H9 (cell line): ENCODE measurements at regions not wholly inside any gene's neighbourhood (a gene's known extent, or its start where the extent isn't known, plus 50 kb on each side); places are given as distances from the start of the nearest gene placed in this dataset.
"Not testable (repeated sequence)": the region's sequence is repeated elsewhere in the genome, so short reads cannot be mapped to it uniquely, and the experiment has no call there.

ENCODE experiments used
- DNase-seq: peaks from one replicate; pipeline ENCODE4 v3.0.0-alpha.2; 2017
- H2AFZ ChIP-seq: one replicate; pipeline ENCODE4 v1.6.1; 2013; ENCODE audit warnings: mild to moderate bottlenecking, low read length, control low read depth, moderate library complexity
- H2AK5ac ChIP-seq: 2 replicates; pipeline ENCODE4 v1.6.1; 2013; ENCODE audit warnings: low read length, control low read depth, mixed read lengths; ENCODE audit not compliant: insufficient read length
- H2BK120ac ChIP-seq: one replicate; pipeline ENCODE4 v1.6.1; 2013; ENCODE audit warnings: low read depth, mild to moderate bottlenecking, low read length, control low read depth, inconsistent platforms; ENCODE audit not compliant: poor library complexity, severe bottlenecking
- H2BK12ac ChIP-seq: 2 replicates; pipeline ENCODE4 v1.6.1; 2013; ENCODE audit warnings: low read length, control low read depth, mixed read lengths, low read depth; ENCODE audit not compliant: insufficient read length
- H2BK15ac ChIP-seq: 2 replicates; pipeline ENCODE4 v1.6.1; 2013; ENCODE audit warnings: low read depth, low read length, control low read depth
- H2BK20ac ChIP-seq: one replicate; pipeline ENCODE4 v1.6.1; 2013; ENCODE audit warnings: low read depth, mild to moderate bottlenecking, low read length, control low read depth, inconsistent platforms; ENCODE audit not compliant: poor library complexity, severe bottlenecking
- H2BK5ac ChIP-seq: 2 replicates; pipeline ENCODE4 v1.6.1; 2013; ENCODE audit warnings: low read length, control low read depth, mixed read lengths; ENCODE audit not compliant: insufficient read length
- H3K14ac ChIP-seq: 2 replicates; pipeline ENCODE4 v1.6.1; 2013; ENCODE audit warnings: low read length, control low read depth; ENCODE audit not compliant: insufficient read depth
- H3K18ac ChIP-seq: 2 replicates; pipeline ENCODE4 v1.6.1; 2013; ENCODE audit warnings: low read depth, mild to moderate bottlenecking, mixed read lengths, low read length, control low read depth; ENCODE audit not compliant: insufficient read length
- H3K23ac ChIP-seq: 2 replicates; pipeline ENCODE4 v1.6.1; 2013; ENCODE audit warnings: low read length, control low read depth, mixed read lengths, low read depth; ENCODE audit not compliant: insufficient read length
- H3K23me2 ChIP-seq: 2 replicates; pipeline ENCODE4 v1.6.1; 2013; ENCODE audit warnings: low read depth, mild to moderate bottlenecking, mixed read lengths, low read length, control low read depth; ENCODE audit not compliant: insufficient read length, poor library complexity, severe bottlenecking
- H3K27ac ChIP-seq: 2 replicates; pipeline ENCODE4 v1.5.1; 2013; ENCODE audit warnings: low read length, control low read depth, mixed read lengths, low read depth; ENCODE audit not compliant: insufficient read length
- H3K27me3 ChIP-seq: 2 replicates; pipeline ENCODE4 v1.6.1; 2013; ENCODE audit warnings: low read length, control low read depth, inconsistent platforms; ENCODE audit not compliant: insufficient read depth
- H3K4ac ChIP-seq: 2 replicates; pipeline ENCODE4 v1.6.1; 2013; ENCODE audit warnings: low read depth, mild to moderate bottlenecking, control low read depth, inconsistent platforms, low read length, moderate library complexity
- H3K4me1 ChIP-seq: 2 replicates; pipeline ENCODE4 v1.6.1; 2013; ENCODE audit warnings: low read length, control low read depth, inconsistent platforms; ENCODE audit not compliant: insufficient read depth
- H3K4me2 ChIP-seq: 2 replicates; pipeline ENCODE4 v1.6.1; 2013; ENCODE audit warnings: low read length, control low read depth, mixed read lengths; ENCODE audit not compliant: insufficient read length, insufficient read depth
- H3K56ac ChIP-seq: 2 replicates; pipeline ENCODE4 v1.6.1; 2013; ENCODE audit warnings: low read depth, mild to moderate bottlenecking, mixed read lengths, low read length, control low read depth; ENCODE audit not compliant: insufficient read length
- H3K79me1 ChIP-seq: 2 replicates; pipeline ENCODE4 v1.6.1; 2013; ENCODE audit warnings: low read depth, mild to moderate bottlenecking, moderate library complexity, low read length, control low read depth, inconsistent platforms; ENCODE audit not compliant: insufficient read depth, poor library complexity, severe bottlenecking
- H3K79me2 ChIP-seq: 2 replicates; pipeline ENCODE4 v1.6.1; 2013; ENCODE audit warnings: low read length, control low read depth, inconsistent platforms; ENCODE audit not compliant: insufficient read depth
- H3K9ac ChIP-seq: 2 replicates; pipeline ENCODE4 v1.6.1; 2013; ENCODE audit warnings: low read length, control low read depth, mixed read lengths; ENCODE audit not compliant: insufficient read length; ENCODE audit errors: extremely low read depth
- H3K9me3 ChIP-seq: one replicate; pipeline ENCODE4 v1.6.1; 2013; ENCODE audit warnings: low read depth, low read length, inconsistent platforms; ENCODE audit not compliant: control insufficient read depth
- H3T11ph ChIP-seq: one replicate; pipeline ENCODE4 v1.6.1; 2013; ENCODE audit warnings: mild to moderate bottlenecking, low read length, control low read depth, inconsistent platforms
- H4K20me1 ChIP-seq: one replicate; pipeline ENCODE4 v1.6.1; 2013; ENCODE audit not compliant: control insufficient read depth, insufficient read length, insufficient read depth
- H4K5ac ChIP-seq: 2 replicates; pipeline ENCODE4 v1.6.1; 2013; ENCODE audit warnings: low read depth, mild to moderate bottlenecking, mixed read lengths, low read length, control low read depth; ENCODE audit not compliant: insufficient read length
- H4K8ac ChIP-seq: replicated peaks from 2 replicates; pipeline ENCODE4 v1.6.1; 2013; ENCODE audit warnings: low read length, control low read depth, mixed read lengths, low read depth; ENCODE audit not compliant: insufficient read length
- H4K91ac ChIP-seq: 2 replicates; pipeline ENCODE4 v1.6.1; 2013; ENCODE audit warnings: low read depth, mild to moderate bottlenecking, moderate library complexity, mixed read lengths, low read length, control low read depth; ENCODE audit not compliant: insufficient read length
- H3K27ac Mint-ChIP-seq, 3 experiments: 2 replicates in 2 of 3; 3 replicates in 1 of 3; pipeline ENCODE4 v1.8.0; 2020 to 2021; ENCODE audit warnings: mixed read lengths in 3 of 3, mild to moderate bottlenecking in 1 of 3, moderate library complexity in 1 of 3
- H3K27me3 Mint-ChIP-seq: 2 replicates; pipeline ENCODE4 v1.8.0; 2021; ENCODE audit warnings: low read depth, mild to moderate bottlenecking, moderate library complexity, mixed read lengths
- H3K36me3 Mint-ChIP-seq, 3 experiments: 2 replicates in 2 of 3; 3 replicates in 1 of 3; pipeline ENCODE4 v1.8.0; 2020 to 2021; ENCODE audit warnings: low read depth in 3 of 3, mixed read lengths in 3 of 3; ENCODE audit not compliant: insufficient read depth in 1 of 3
- H3K4me1 Mint-ChIP-seq, 2 experiments: 2 replicates each; pipeline ENCODE4 v1.8.0; 2020; ENCODE audit warnings: mixed read lengths in 2 of 2
- H3K4me3 Mint-ChIP-seq, 2 experiments: 2 replicates in 1 of 2; 3 replicates in 1 of 2; pipeline ENCODE4 v1.8.0; 2020 to 2021; ENCODE audit warnings: mild to moderate bottlenecking in 2 of 2, mixed read lengths in 2 of 2, moderate library complexity in 1 of 2
- H3K9me3 Mint-ChIP-seq, 2 experiments: 2 replicates in 1 of 2; 3 replicates in 1 of 2; pipeline ENCODE4 v1.8.0; 2020; ENCODE audit warnings: mild to moderate bottlenecking in 2 of 2, mixed read lengths in 2 of 2, moderate library complexity in 1 of 2
- WGBS: extraction: QIAGEN DNeasy Blood & Tissue Kit; methylation state at CpG from one replicate; pipeline ENCODE4 v1.1.7; 2013; ENCODE audit warnings: missing lambda C conversion rate, low lambda C conversion rate, mixed read lengths; ENCODE audit not compliant: insufficient read length; ENCODE audit errors: extremely low coverage; 5-methylcytosine and 5-hydroxymethylcytosine counted together
- TF ChIP-seq, protein P1 (sequence below): fragments of 200-600 bp; sonication (generic); conservative IDR thresholded peaks from 3 replicates; pipeline ENCODE4 v1.8.0; 2021; ENCODE audit warnings: antibody characterized with exemption, mild to moderate bottlenecking

DNA sequence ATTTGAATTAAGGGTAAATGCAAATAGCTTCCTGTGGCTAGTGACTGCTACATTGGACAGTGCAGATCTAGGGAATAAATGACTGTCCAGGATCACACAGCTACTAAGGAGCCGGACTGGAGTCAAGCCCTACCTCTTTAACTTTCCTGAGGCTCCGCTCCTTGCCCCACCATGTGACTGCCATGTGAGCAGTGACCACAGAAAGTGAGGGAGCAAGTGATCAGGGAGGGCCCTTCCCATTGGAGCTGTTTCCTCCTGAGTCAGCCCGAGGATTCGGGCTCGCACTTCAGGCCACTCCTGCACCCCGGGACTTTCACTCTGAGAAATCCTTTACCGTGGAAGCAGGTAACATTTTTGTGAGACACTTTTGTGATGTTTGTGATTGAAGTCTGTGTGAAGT is 198.0 kb downstream of the ANKRD30B start:
- no peak overlapping the region for H3K18ac ChIP-seq
- H3K4me2 ChIP-seq: no peak overlapping the region
- Mint-ChIP-seq H3K36me3 (peaks cover 10 to 14% (median 12%) of the 10 kb centered on the region in 3 experiments; a peak in 6 of 7 replicates), H3K4me1 (no peaks in the 10 kb centered on the region), H3K27ac (no peak overlapping the region), H3K4me3 (no peak overlapping the region), H3K9me3 (peaks cover 94 to 96% of the 10 kb centered on the region in 2 experiments), H3K27me3 (no peaks in the 10 kb centered on the region; the same call in 1 of the 2 replicates)
- no peak overlapping the region for H2AFZ ChIP-seq
- H3K23me2 ChIP-seq: peaks cover 2% of the 10 kb centered on the region
- H3K27me3 ChIP-seq: no peaks in the 10 kb centered on the region
- no peak overlapping the region for H3K56ac ChIP-seq
- no peaks in the 10 kb centered on the region for H3K79me1 ChIP-seq
- H3T11ph ChIP-seq: no peak overlapping the region
- H3K4me1 ChIP-seq: no peaks in the 10 kb centered on the region
- no peak overlapping the region for H3K4ac ChIP-seq
- H2BK5ac ChIP-seq: no peak overlapping the region
- H3K9ac ChIP-seq: no peak overlapping the region
- H4K91ac ChIP-seq: no peak overlapping the region
- H2AK5ac ChIP-seq: no peak overlapping the region
- no peak overlapping the region for H2BK20ac ChIP-seq
- H4K20me1 ChIP-seq: no peaks in the 10 kb centered on the region
- TF ChIP-seq, protein P1, sequence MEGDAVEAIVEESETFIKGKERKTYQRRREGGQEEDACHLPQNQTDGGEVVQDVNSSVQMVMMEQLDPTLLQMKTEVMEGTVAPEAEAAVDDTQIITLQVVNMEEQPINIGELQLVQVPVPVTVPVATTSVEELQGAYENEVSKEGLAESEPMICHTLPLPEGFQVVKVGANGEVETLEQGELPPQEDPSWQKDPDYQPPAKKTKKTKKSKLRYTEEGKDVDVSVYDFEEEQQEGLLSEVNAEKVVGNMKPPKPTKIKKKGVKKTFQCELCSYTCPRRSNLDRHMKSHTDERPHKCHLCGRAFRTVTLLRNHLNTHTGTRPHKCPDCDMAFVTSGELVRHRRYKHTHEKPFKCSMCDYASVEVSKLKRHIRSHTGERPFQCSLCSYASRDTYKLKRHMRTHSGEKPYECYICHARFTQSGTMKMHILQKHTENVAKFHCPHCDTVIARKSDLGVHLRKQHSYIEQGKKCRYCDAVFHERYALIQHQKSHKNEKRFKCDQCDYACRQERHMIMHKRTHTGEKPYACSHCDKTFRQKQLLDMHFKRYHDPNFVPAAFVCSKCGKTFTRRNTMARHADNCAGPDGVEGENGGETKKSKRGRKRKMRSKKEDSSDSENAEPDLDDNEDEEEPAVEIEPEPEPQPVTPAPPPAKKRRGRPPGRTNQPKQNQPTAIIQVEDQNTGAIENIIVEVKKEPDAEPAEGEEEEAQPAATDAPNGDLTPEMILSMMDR: no peak
- no peak overlapping the region for H4K8ac ChIP-seq
- H3K79me2 ChIP-seq: no peaks in the 10 kb centered on the region
- H3K9me3 ChIP-seq: peaks cover 92% of the 10 kb centered on the region
- DNase-seq: no peak
- H2BK12ac ChIP-seq: no peak overlapping the region
- no peak overlapping the region for H4K5ac ChIP-seq
- no CpG with 5 or more reads among the region's 7 CpGs for WGBS
- H3K27ac ChIP-seq: no peak overlapping the region
- no peak overlapping the region for H2BK120ac ChIP-seq
- H2BK15ac ChIP-seq: no peak overlapping the region
- no peak overlapping the region for H3K23ac ChIP-seq
- H3K14ac ChIP-seq: no peak overlapping the region

DNA sequence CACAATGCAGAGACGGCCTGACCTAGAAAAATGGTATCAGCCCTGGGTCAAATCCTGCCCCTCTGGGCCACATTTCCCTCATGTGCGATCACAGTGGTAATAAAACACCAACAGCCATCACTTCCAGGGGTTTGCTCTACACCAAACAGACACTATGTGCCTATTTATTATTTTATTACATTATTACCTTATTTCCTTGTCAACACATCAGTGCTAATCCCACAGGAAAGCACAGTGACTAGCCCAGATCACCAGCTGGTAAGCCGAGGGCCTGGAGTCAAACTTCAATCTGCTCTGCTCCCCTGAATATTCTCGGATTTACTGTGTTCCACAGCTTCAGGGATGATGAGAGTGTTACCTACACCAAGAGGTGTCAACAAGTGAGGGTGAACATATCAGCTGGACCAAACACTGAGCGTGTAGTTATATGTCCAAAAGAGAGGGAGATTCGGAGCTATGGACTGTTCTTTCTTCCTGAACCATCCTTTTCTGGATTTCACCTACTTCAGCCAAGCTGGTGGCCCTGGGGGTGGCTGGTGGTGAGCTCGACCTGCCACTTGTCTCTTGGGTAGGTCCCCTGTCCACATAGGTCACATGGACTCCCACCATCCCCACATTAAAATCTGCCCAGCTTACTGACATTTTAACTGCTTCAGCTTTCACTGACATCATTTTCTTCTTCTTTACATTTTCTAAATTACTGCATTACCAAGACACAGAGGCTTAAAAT is 198.9 kb downstream of the ANKRD30B start:
- not testable (repeated sequence) for H3K27ac Mint-ChIP-seq, H3K27me3 ChIP-seq, H4K5ac ChIP-seq, H3K23ac ChIP-seq, H3K27me3 Mint-ChIP-seq, H2BK12ac ChIP-seq, H3K4me2 ChIP-seq, H2BK20ac ChIP-seq, H2BK5ac ChIP-seq, H4K91ac ChIP-seq, H3K4me1 ChIP-seq, H3K56ac ChIP-seq, H2BK15ac ChIP-seq, H2BK120ac ChIP-seq, DNase-seq, H4K8ac ChIP-seq, H3K4me1 Mint-ChIP-seq, H3K18ac ChIP-seq, H4K20me1 ChIP-seq, H3K79me1 ChIP-seq, H3K4ac ChIP-seq, H2AK5ac ChIP-seq, H3K27ac ChIP-seq, H3K23me2 ChIP-seq, H3K9ac ChIP-seq, H3T11ph ChIP-seq, H2AFZ ChIP-seq, H3K4me3 Mint-ChIP-seq, H3K79me2 ChIP-seq, H3K14ac ChIP-seq
- peaks cover 95% of the 10 kb centered on the region for H3K9me3 ChIP-seq
- no CpG with 5 or more reads among the region's 7 CpGs for WGBS
- H3K36me3 Mint-ChIP-seq: peaks cover 10 to 19% (median 14%) of the 10 kb centered on the region in 3 experiments; a peak in 6 of 7 replicates
- H3K9me3 Mint-ChIP-seq: peaks cover 95 to 97% of the 10 kb centered on the region in 2 experiments
